OCI-LY3 (cell line): ENCODE measurements at regions not wholly inside any gene's neighbourhood (a gene's known extent, or its start where the extent isn't known, plus 50 kb on each side); places are given as distances from the start of the nearest gene placed in this dataset.

Source experiments
- H2AFZ ChIP-seq: fragments of 200-600, 300-600 bp; shearing (Covaris generic); 2 replicates; pipeline ENCODE4 v1.6.0; 2014; ENCODE audit warnings: antibody characterized with exemption, low read depth, low read length
- H3K27ac ChIP-seq: fragments of 200-600, 300-600 bp; sonication (generic); 2 replicates; pipeline ENCODE4 v1.5.1; 2014; ENCODE audit warnings: mild to moderate bottlenecking, low read length, moderate library complexity, mixed read lengths
- H3K27me3 ChIP-seq: fragments of 200-600, 300-600 bp; sonication (generic); 2 replicates; pipeline ENCODE4 v1.6.1; 2014; ENCODE audit warnings: low read depth, low read length, mixed read lengths
- H3K36me3 ChIP-seq: fragments of 200-600, 300-600 bp; sonication (generic); replicated peaks from 2 replicates; pipeline ENCODE3; 2014; ENCODE audit warnings: low read depth, low read length, mixed read lengths
- H3K4me1 ChIP-seq: fragments of 300-600, 200-600 bp; sonication (generic); 2 replicates; pipeline ENCODE4 v1.6.1; 2014; ENCODE audit warnings: low read length, mixed read lengths
- H3K4me2 ChIP-seq: fragments of 200-600, 300-600 bp; sonication (generic); 2 replicates; pipeline ENCODE4 v1.6.1; 2014; ENCODE audit warnings: low read length, mixed read lengths
- H3K4me3 ChIP-seq: fragments of 300-600, 200-600 bp; sonication (generic); 2 replicates; pipeline ENCODE4 v1.5.1; 2014; ENCODE audit warnings: antibody characterized with exemption, mild to moderate bottlenecking, low read length, moderate library complexity
- H3K79me2 ChIP-seq: fragments of 300-600, 200-600 bp; shearing (Covaris generic); 2 replicates; pipeline ENCODE4 v1.6.1; 2014; ENCODE audit warnings: mild to moderate bottlenecking, low read length, mixed read lengths
- H3K9ac ChIP-seq: fragments of 300-600, 200-600 bp; shearing (Covaris generic); 2 replicates; pipeline ENCODE4 v1.6.0; 2014; ENCODE audit warnings: mild to moderate bottlenecking, low read length, moderate library complexity
- H3K9me3 ChIP-seq: fragments of 200-600, 300-600 bp; shearing (Covaris generic); 2 replicates; pipeline ENCODE4 v1.6.1; 2014; ENCODE audit warnings: low read length, mixed read lengths; ENCODE audit not compliant: insufficient read depth
- H4K20me1 ChIP-seq: fragments of 200-600, 300-600 bp; sonication (generic); 2 replicates; pipeline ENCODE4 v1.6.1; 2016; ENCODE audit warnings: low read length, mixed read lengths; ENCODE audit not compliant: insufficient read depth
- CTCF ChIP-seq: fragments of 200-600, 300-600 bp; sonication (generic); IDR thresholded peaks from 2 replicates; pipeline ENCODE4 v1.5.1; 2014; ENCODE audit warnings: antibody characterized with exemption, low read length, low read depth
- EZH2phosphoT487 ChIP-seq: fragments of 200-600 bp; shearing (Covaris generic); IDR thresholded peaks from 2 replicates; pipeline ENCODE4 v1.6.1; 2018; ENCODE audit warnings: antibody characterized with exemption, mixed run types, low read depth

- H3K9ac ChIP-seq, result no peak overlapping the region
- peaks cover 22% of the 10 kb centered on the region for H3K4me1 ChIP-seq
- H3K4me3 ChIP-seq, result no peak overlapping the region
- no peak overlapping the region for H2AFZ ChIP-seq
- no peaks in the 10 kb centered on the region for H3K36me3 ChIP-seq
- H3K9me3 ChIP-seq, result no peaks in the 10 kb centered on the region
- H3K79me2 ChIP-seq, result no peaks in the 10 kb centered on the region
- no peak overlapping the region for H3K27ac ChIP-seq
- TF ChIP-seq EZH2phosphoT487, result no peak
- no peak for TF ChIP-seq CTCF
- no peak overlapping the region for H3K4me2 ChIP-seq
- no peaks in the 10 kb centered on the region for H3K27me3 ChIP-seq
- no peaks in the 10 kb centered on the region for H4K20me1 ChIP-seq
Measured at GRCh38 chr4:10897076-10897475, 212.5 kb upstream of the CLNK start.

DNA sequence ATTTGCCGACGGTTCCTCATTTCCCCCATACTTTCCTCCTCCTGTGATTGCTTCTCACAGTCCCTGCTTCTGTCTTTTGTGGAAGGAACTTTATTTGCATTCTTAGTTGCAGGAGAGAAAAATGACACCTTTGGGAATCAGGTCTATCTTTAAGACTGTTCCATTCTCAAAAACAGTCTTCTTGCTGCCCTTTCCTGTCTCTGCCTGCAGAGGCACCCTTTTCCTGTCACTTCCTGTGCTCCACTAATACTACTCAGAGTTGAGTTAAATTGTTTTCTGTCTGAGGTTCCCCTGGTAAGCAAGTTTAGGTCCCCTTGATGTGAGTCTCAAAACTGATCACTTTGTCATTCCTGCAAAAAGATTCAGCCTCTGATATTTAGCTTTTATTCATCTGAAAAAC lies 208.8 kb upstream of the CLNK start:
- no peak overlapping the region for H2AFZ ChIP-seq
- H3K9me3 ChIP-seq, result no peaks in the 10 kb centered on the region
- no peak overlapping the region for H3K4me3 ChIP-seq
- H3K27ac ChIP-seq, result no peak overlapping the region
- TF ChIP-seq EZH2phosphoT487 (no peak), CTCF (peak; percentile 53)
- H3K4me2 ChIP-seq, result no peak overlapping the region
- no peaks in the 10 kb centered on the region for H3K27me3 ChIP-seq
- H4K20me1 ChIP-seq, result no peaks in the 10 kb centered on the region
- no peaks in the 10 kb centered on the region for H3K36me3 ChIP-seq
- H3K79me2 ChIP-seq, result no peaks in the 10 kb centered on the region
- peaks cover 21% of the 10 kb centered on the region for H3K4me1 ChIP-seq
- H3K9ac ChIP-seq, result no peak overlapping the region

GRCh38 chr4:10891866-10892265 lies 207.3 kb upstream of the CLNK start:
- H3K79me2 ChIP-seq, result no peaks in the 10 kb centered on the region
- no peak overlapping the region for H3K4me3 ChIP-seq
- H4K20me1 ChIP-seq, result no peaks in the 10 kb centered on the region
- TF ChIP-seq CTCF (no peak), EZH2phosphoT487 (no peak)
- no peak overlapping the region for H2AFZ ChIP-seq
- H3K9me3 ChIP-seq, result no peaks in the 10 kb centered on the region
- no peak overlapping the region for H3K27ac ChIP-seq
- peaks cover 13% of the 10 kb centered on the region for H3K4me1 ChIP-seq
- H3K9ac ChIP-seq, result no peak overlapping the region
- no peaks in the 10 kb centered on the region for H3K27me3 ChIP-seq
- H3K36me3 ChIP-seq, result no peaks in the 10 kb centered on the region
- H3K4me2 ChIP-seq, result no peak overlapping the region

DNA sequence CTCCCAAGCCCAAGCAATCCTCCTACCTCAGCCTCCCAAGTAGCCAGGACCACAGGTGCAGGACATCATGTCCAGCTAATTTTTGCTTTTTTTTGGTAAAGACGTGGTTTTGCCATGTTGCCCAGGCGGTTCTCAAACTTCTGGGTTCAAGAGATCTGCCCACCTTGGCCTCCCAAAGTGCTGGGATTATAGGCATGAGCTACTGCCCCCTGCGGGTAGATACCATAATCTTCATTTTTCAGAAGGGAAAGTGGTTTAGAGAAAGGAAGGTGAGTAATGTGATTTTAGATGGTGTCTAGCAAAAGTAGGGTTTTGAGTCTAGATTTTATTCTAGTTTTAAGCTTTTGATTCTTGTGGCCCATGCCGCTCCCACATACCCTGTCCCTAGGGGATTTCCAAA lies 205.3 kb upstream of the CLNK start:
- H3K9me3 ChIP-seq, result no peaks in the 10 kb centered on the region
- H3K27me3 ChIP-seq, result no peaks in the 10 kb centered on the region
- H4K20me1 ChIP-seq, result no peaks in the 10 kb centered on the region
- H3K79me2 ChIP-seq, result no peaks in the 10 kb centered on the region
- H3K4me1 ChIP-seq, result peaks cover 6% of the 10 kb centered on the region
- H3K4me2 ChIP-seq, result no peak overlapping the region
- H3K4me3 ChIP-seq, result no peak overlapping the region
- H2AFZ ChIP-seq, result no peak overlapping the region
- no peak overlapping the region for H3K27ac ChIP-seq
- TF ChIP-seq EZH2phosphoT487 (no peak), CTCF (peak; percentile 27; the same call in 1 of the 2 replicates)
- H3K9ac ChIP-seq, result no peak overlapping the region
- H3K36me3 ChIP-seq, result no peaks in the 10 kb centered on the region
